22Rv1 (cell line): ENCODE measurements at regions not wholly inside any gene's neighbourhood (a gene's known extent, or its start where the extent isn't known, plus 50 kb on each side); places are given as distances from the start of the nearest gene placed in this dataset.

ENCODE experiments used
- ZFX ChIP-seq: fragments of 450-650 bp; IDR thresholded peaks from 2 replicates; pipeline ENCODE4 v1.6.1; 2017; ENCODE audit warnings: antibody characterized with exemption, borderline replicate concordance
- TF ChIP-seq, protein P1 (sequence below): fragments of 450-650 bp; IDR thresholded peaks from 2 replicates; pipeline ENCODE4 v1.5.1; 2017; ENCODE audit warnings: mild to moderate bottlenecking

DNA sequence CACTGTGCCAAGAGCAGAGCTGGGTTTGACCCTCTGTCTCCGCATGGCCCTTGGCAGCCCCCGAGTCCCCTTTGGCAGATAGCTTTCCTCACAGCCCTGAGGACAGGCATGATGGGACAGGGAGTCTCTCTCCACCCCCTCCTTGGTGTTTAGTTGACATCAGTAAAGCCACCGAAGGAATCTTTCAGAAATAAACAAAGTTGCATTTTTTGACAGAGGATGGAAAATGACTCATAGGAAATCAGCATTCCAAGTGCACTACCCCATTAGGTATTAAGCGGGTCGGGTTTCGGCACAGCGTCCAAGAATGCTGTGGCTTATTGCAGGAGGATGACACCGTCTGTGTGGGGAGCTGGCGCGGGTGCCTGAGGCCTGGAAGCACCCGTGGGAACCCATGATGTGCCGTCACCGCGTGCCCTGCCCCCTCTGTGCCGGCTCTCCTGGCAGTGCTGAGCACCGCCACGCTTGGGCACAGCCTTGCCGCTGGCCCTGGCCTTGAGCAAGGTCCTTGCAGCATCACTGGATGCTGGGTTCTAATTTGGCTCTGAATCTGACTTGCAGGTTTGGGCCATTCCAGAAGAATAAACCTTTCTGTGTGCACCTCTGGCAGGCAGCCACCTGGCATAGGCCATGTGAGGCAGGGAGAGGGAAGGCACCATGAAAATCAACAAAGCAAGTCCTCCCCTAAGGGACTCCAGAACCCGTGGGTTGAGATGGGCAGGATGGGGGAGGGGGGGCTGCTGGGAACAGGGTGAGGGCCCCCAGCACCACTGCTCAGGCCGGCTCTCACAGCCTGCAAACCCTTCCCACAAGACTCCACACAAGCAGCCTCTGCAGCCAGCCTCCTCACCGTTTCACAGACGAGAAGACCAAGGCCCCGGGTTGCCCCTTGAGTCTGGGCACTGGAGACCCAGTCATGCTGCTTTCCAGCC, 50.5 kb upstream of the ZNF469 start:
- TF ChIP-seq, protein P1, sequence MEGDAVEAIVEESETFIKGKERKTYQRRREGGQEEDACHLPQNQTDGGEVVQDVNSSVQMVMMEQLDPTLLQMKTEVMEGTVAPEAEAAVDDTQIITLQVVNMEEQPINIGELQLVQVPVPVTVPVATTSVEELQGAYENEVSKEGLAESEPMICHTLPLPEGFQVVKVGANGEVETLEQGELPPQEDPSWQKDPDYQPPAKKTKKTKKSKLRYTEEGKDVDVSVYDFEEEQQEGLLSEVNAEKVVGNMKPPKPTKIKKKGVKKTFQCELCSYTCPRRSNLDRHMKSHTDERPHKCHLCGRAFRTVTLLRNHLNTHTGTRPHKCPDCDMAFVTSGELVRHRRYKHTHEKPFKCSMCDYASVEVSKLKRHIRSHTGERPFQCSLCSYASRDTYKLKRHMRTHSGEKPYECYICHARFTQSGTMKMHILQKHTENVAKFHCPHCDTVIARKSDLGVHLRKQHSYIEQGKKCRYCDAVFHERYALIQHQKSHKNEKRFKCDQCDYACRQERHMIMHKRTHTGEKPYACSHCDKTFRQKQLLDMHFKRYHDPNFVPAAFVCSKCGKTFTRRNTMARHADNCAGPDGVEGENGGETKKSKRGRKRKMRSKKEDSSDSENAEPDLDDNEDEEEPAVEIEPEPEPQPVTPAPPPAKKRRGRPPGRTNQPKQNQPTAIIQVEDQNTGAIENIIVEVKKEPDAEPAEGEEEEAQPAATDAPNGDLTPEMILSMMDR, result no peak
- TF ChIP-seq ZFX, result no peak
